Natural killer cell (primary cell): ENCODE measurements at regions not wholly inside any gene's neighbourhood (a gene's known extent, or its start where the extent isn't known, plus 50 kb on each side); places are given as distances from the start of the nearest gene placed in this dataset.

Experiments used
- ATAC-seq, 3 donors: fragments of 150-1000 bp in 2 of 3; fragments of 200-7000 bp in 1 of 3; cut with Tn5 transposase; 1 replicate in 1 of 3; 2 replicates in 2 of 3; pipeline ENCODE4 v1.10.0; 2021; ENCODE audit warnings: mild to moderate bottlenecking in 2 of 3, moderate library complexity in 2 of 3
- DNase-seq, 2 donors: peaks; one replicate each; pipeline versions ENCODE4 v3.0.0 to v3.0.0-alpha.2; 2013 to 2021; ENCODE audit warnings: mixed read lengths in 1 of 2
- H3K27ac ChIP-seq: one replicate; pipeline ENCODE4 v1.5.1; 2013; ENCODE audit warnings: mild to moderate bottlenecking, low read length
- H3K27me3 ChIP-seq: one replicate; pipeline ENCODE4 v1.6.1; 2013; ENCODE audit warnings: low read length; ENCODE audit not compliant: control insufficient read depth, insufficient read depth
- H3K36me3 ChIP-seq: one replicate; pipeline ENCODE4 v1.6.1; 2013; ENCODE audit warnings: low read length; ENCODE audit not compliant: control insufficient read depth, insufficient read depth
- H3K4me1 ChIP-seq: one replicate; pipeline ENCODE4 v1.6.1; 2013; ENCODE audit warnings: low read length; ENCODE audit not compliant: control insufficient read depth, insufficient read depth
- H3K4me3 ChIP-seq: one replicate; pipeline ENCODE4 v1.5.1; 2013; ENCODE audit warnings: low read length
- H3K9me3 ChIP-seq: one replicate; pipeline ENCODE4 v1.6.1; 2013; ENCODE audit warnings: low read length; ENCODE audit not compliant: control insufficient read depth, insufficient read depth
- H3K27ac Mint-ChIP-seq, 2 donors: one replicate each; pipeline ENCODE4 v1.8.0; 2022; ENCODE audit warnings: mild to moderate bottlenecking in 2 of 2, mixed read lengths in 2 of 2, moderate library complexity in 1 of 2
- H3K27me3 Mint-ChIP-seq, 2 donors: one replicate each; pipeline ENCODE4 v1.8.0; 2022; ENCODE audit warnings: low read depth in 2 of 2, mixed read lengths in 2 of 2
- H3K36me3 Mint-ChIP-seq: one replicate; pipeline ENCODE4 v1.8.0; 2022; ENCODE audit warnings: mixed read lengths
- H3K4me1 Mint-ChIP-seq, 2 donors: one replicate each; pipeline ENCODE4 v1.8.0; 2022; ENCODE audit warnings: mixed read lengths in 2 of 2
- H3K4me3 Mint-ChIP-seq: one replicate; pipeline ENCODE4 v1.8.0; 2022; ENCODE audit warnings: mild to moderate bottlenecking, moderate library complexity, mixed read lengths
- H3K9me3 Mint-ChIP-seq, 2 donors: one replicate each; pipeline ENCODE4 v1.8.0; 2022; ENCODE audit warnings: mixed read lengths in 2 of 2
- WGBS: methylation state at CpG from one replicate; pipeline ENCODE4 v1.1.7; 2013; ENCODE audit warnings: missing lambda C conversion rate; ENCODE audit not compliant: insufficient coverage; 5-methylcytosine and 5-hydroxymethylcytosine counted together
- intact Hi-C: fragments of 100-400 bp; cut with micrococcal nuclease; formaldehyde crosslinking; loops from one replicate; pipeline ENCODE4 v1.14.2; 2022
- TF ChIP-seq, protein P1 (sequence below): fragments of 200-600 bp; IDR thresholded peaks from one replicate; pipeline ENCODE4 v1.8.0; 2022; ENCODE audit warnings: antibody characterized with exemption

- Mint-ChIP-seq H3K27me3 (no peaks in the 10 kb centered on the region), H3K4me3 (no peak overlapping the region), H3K9me3 (peaks cover 4 to 10% of the 10 kb centered on the region in 2 donors), H3K4me1 (no peaks in the 10 kb centered on the region), H3K27ac (no peak overlapping the region), H3K36me3 (no peaks in the 10 kb centered on the region)
- Histone ChIP-seq H3K4me3 (no peak overlapping the region), H3K9me3 (no peaks in the 10 kb centered on the region), H3K27ac (no peak overlapping the region), H3K27me3 (no peaks in the 10 kb centered on the region), H3K36me3 (no peaks in the 10 kb centered on the region), H3K4me1 (no peaks in the 10 kb centered on the region)
- DNase-seq (no peak), ATAC-seq (no peak)
- TF ChIP-seq, protein P1, sequence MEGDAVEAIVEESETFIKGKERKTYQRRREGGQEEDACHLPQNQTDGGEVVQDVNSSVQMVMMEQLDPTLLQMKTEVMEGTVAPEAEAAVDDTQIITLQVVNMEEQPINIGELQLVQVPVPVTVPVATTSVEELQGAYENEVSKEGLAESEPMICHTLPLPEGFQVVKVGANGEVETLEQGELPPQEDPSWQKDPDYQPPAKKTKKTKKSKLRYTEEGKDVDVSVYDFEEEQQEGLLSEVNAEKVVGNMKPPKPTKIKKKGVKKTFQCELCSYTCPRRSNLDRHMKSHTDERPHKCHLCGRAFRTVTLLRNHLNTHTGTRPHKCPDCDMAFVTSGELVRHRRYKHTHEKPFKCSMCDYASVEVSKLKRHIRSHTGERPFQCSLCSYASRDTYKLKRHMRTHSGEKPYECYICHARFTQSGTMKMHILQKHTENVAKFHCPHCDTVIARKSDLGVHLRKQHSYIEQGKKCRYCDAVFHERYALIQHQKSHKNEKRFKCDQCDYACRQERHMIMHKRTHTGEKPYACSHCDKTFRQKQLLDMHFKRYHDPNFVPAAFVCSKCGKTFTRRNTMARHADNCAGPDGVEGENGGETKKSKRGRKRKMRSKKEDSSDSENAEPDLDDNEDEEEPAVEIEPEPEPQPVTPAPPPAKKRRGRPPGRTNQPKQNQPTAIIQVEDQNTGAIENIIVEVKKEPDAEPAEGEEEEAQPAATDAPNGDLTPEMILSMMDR: no peak
- intact Hi-C loops: no loop called here
Measured at GRCh38 chr11:109511598-109511997, 89.6 kb downstream of the C11orf87 start.

DNA sequence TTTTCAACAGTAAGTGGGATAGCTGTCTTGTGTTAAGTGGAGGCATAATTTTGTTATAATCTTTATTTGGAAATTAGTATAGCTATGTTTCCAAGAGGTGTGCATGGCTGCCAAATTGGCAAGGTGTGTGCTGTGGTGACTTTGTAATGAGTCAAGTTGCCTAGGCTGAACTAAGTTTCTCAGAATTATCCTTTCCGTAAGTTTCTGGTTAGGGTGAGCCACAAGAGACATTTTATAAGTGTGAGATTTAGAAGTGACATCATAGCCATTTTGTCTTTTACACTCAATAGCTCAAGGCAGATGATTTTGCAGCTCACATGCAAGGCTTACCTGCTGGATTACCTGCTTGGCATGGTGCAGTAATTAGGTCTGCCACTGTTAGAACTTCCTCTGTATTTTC lies 90.3 kb downstream of the C11orf87 start:
- no peaks in the 10 kb centered on the region for H3K4me1 ChIP-seq
- H3K27me3 ChIP-seq: no peaks in the 10 kb centered on the region
- Mint-ChIP-seq H3K27ac (no peak overlapping the region), H3K4me3 (no peak overlapping the region), H3K36me3 (no peaks in the 10 kb centered on the region), H3K4me1 (no peaks in the 10 kb centered on the region), H3K9me3 (peaks cover 9 to 11% of the 10 kb centered on the region in 2 donors), H3K27me3 (no peaks in the 10 kb centered on the region)
- H3K4me3 ChIP-seq: no peak overlapping the region
- H3K27ac ChIP-seq: no peak overlapping the region
- DNase-seq (no peak), ATAC-seq (no peak)
- WGBS: 75% methylated on average over 1 of the region's 1 CpG
- H3K9me3 ChIP-seq: no peaks in the 10 kb centered on the region
- intact Hi-C loops: no loop called here
- TF ChIP-seq, protein P1: no peak
- no peaks in the 10 kb centered on the region for H3K36me3 ChIP-seq

DNA sequence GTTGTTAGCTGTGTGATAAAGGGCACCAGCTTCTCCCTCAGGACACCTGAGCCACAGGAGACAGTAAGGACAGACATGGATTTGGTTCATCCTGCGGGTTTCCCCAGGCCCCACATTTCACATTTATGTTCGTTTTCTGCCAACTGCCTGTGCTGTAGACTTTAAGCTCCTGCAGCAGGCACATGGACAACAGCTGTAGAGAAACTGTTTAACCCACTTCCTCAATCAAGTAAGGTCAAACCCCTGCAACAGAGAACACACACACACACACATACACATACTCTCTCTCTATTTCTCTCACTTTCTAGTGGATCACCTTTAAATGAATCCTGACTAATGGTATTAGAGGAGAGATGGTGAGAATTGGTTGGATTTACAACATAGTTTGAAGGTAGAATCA lies 90.7 kb downstream of the C11orf87 start:
- ATAC-seq (no peak), DNase-seq (no peak)
- no peak overlapping the region for H3K27ac ChIP-seq
- Mint-ChIP-seq H3K27me3 (no peaks in the 10 kb centered on the region), H3K4me1 (no peaks in the 10 kb centered on the region), H3K4me3 (no peak overlapping the region), H3K9me3 (peaks cover 9 to 11% of the 10 kb centered on the region in 2 donors), H3K27ac (no peak overlapping the region), H3K36me3 (no peaks in the 10 kb centered on the region)
- H3K4me1 ChIP-seq: no peaks in the 10 kb centered on the region
- H3K4me3 ChIP-seq: no peak overlapping the region
- no peaks in the 10 kb centered on the region for H3K36me3 ChIP-seq
- H3K27me3 ChIP-seq: no peaks in the 10 kb centered on the region
- TF ChIP-seq, protein P1: no peak
- intact Hi-C loops: no loop called here
- H3K9me3 ChIP-seq: no peaks in the 10 kb centered on the region
- 3% methylated on average over 2 of the region's 2 CpGs for WGBS

GRCh38 chr11:109514313-109515018 lies 92.5 kb downstream of the C11orf87 start:
- H3K4me3 Mint-ChIP-seq: no peak overlapping the region
- H3K36me3 Mint-ChIP-seq: no peaks in the 10 kb centered on the region
- H3K27ac Mint-ChIP-seq: no peak overlapping the region
- H3K4me1 Mint-ChIP-seq: no peaks in the 10 kb centered on the region
- no peak for DNase-seq
- TF ChIP-seq, protein P1: no peak
- ATAC-seq: no peak
- no peaks in the 10 kb centered on the region for H3K36me3 ChIP-seq
- no peak overlapping the region for H3K4me3 ChIP-seq
- no peaks in the 10 kb centered on the region for H3K27me3 Mint-ChIP-seq
- 35% methylated on average over 2 of the region's 2 CpGs for WGBS
- H3K27ac ChIP-seq: no peak overlapping the region
- H3K9me3 ChIP-seq: no peaks in the 10 kb centered on the region
- intact Hi-C loops: no loop called here
- no peaks in the 10 kb centered on the region for H3K4me1 ChIP-seq
- H3K27me3 ChIP-seq: no peaks in the 10 kb centered on the region
- H3K9me3 Mint-ChIP-seq: peaks cover 9 to 11% of the 10 kb centered on the region in 2 donors
